Heart left ventricle (tissue), 13 donors: ENCODE measurements at regions not wholly inside any gene's neighbourhood (a gene's known extent, or its start where the extent isn't known, plus 50 kb on each side); places are given as distances from the start of the nearest gene placed in this dataset.

Experiments
- POLR2A ChIP-seq, 2 donors: fragments of 450-650 bp; IDR thresholded peaks; one replicate each; pipeline ENCODE4 v1.6.1; 2017; ENCODE audit warnings: antibody characterized with exemption in 2 of 2, mild to moderate bottlenecking in 2 of 2, moderate library complexity in 2 of 2
- TF ChIP-seq, protein P1 (sequence below), 12 donors: fragments of 200-600 bp; sonication (generic) in 4 of 12; IDR thresholded peaks; one replicate each; pipeline versions ENCODE4 v1.5.0 to v1.8.0; 2018 to 2022; ENCODE audit warnings: antibody characterized with exemption in 12 of 12, mild to moderate bottlenecking in 5 of 12
- donor health status: ischemic (EF 13 %, LVEDD 7.1; RV severe dilation, severe dysfunction).
- donor health status: DM: no; HTN: yes; CAD: no.
- donor health status: DM: no; HTN: no; CAD: no.
- donor health status: ischemic (EF 25% LVEDD 6.9; RV normal size, moderate dysfunction).
- donor health status: ischemic (EF 25% LVEDD 5.7; RV mildly dilated, moderate dysfunction).
- donor health status: ischemic (EF 35%, LVEDD 5.7; RV mildly dilated, moderate dysfunction).
- donor health status: nonischemic (EF 11% LVEDD 7.7; RV severe dilation, severe dysfunction).
- donor health status: DM: yes; HTN: yes; CAD: no.
- donor health status: PGD.
- donor health status: ischemic (EF 29% LVEDD 5.4; RV normal size, mild dysfunction).
- donor health status: nonischemic (EF 23%, LVEDD 6.1; RV moderate dilation, normal function).

DNA sequence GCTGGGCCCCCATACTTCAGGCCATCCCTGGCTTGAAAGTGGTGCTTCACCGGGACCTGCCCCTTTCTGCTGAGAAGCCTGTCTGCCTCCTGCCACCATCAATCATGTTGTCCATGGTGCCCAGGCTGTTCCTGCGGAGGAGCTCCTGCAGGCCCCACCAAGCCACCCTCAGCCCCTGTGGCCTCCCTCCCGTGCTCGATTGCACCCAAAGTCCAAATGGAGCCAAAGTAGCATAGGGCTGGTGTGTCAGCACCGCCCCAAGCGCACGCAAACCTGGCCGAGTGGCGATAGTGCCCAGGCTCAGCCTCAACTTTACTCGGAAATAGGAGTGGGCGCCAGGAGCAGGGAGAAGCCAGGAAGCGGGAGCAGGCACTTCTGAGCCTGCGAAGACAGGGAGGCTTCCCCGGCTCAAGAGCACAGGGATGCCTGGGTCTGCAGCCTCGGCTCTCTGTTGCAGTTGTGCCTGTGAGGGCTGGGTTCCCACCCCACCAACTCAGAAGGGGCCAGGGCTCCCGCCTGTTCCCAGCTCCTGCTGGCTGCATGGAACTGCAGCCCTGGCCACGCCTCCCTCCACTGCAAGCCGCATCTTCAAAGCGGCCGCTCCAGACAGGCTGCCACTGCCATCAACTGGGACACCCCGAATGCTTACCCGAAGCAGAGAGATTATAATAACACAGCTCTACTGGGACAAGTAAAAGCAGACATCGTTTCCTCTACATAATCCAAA lies 203.0 kb downstream of the ARRDC4 start:
- TF ChIP-seq, protein P1, sequence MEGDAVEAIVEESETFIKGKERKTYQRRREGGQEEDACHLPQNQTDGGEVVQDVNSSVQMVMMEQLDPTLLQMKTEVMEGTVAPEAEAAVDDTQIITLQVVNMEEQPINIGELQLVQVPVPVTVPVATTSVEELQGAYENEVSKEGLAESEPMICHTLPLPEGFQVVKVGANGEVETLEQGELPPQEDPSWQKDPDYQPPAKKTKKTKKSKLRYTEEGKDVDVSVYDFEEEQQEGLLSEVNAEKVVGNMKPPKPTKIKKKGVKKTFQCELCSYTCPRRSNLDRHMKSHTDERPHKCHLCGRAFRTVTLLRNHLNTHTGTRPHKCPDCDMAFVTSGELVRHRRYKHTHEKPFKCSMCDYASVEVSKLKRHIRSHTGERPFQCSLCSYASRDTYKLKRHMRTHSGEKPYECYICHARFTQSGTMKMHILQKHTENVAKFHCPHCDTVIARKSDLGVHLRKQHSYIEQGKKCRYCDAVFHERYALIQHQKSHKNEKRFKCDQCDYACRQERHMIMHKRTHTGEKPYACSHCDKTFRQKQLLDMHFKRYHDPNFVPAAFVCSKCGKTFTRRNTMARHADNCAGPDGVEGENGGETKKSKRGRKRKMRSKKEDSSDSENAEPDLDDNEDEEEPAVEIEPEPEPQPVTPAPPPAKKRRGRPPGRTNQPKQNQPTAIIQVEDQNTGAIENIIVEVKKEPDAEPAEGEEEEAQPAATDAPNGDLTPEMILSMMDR (IDR thresholded peaks at IDR 0.05) = no peak
- no peak for TF ChIP-seq POLR2A (IDR thresholded peaks at IDR 0.05)
